Astrocyte of the cerebellum (primary cell): ENCODE measurements at regions not wholly inside any gene's neighbourhood (a gene's known extent, or its start where the extent isn't known, plus 50 kb on each side); places are given as distances from the start of the nearest gene placed in this dataset.
A peak's percentile ranks its signal among the peaks of the same experiment; 100 is the strongest.

Experiments
- DNase-seq: peaks from one replicate; pipeline ENCODE4 v3.0.0-alpha.2; 2011; ENCODE audit warnings: low read depth
- H3K4me3 ChIP-seq: 2 replicates; pipeline ENCODE4 v1.5.1; 2011; ENCODE audit warnings: mild to moderate bottlenecking, low read depth, low read length, moderate library complexity
- in situ Hi-C: cut with HindIII; loops from 2 replicates; pipeline ENCODE4 v1.10.0; 2017; ENCODE audit warnings: low sequenced_read_pairs
- TF ChIP-seq, protein P1 (sequence below): IDR thresholded peaks from 2 replicates; pipeline ENCODE4 v1.5.1; 2012; ENCODE audit warnings: low read length, low read depth, moderate library complexity, mild to moderate bottlenecking; ENCODE audit errors: missing control alignments

DNA sequence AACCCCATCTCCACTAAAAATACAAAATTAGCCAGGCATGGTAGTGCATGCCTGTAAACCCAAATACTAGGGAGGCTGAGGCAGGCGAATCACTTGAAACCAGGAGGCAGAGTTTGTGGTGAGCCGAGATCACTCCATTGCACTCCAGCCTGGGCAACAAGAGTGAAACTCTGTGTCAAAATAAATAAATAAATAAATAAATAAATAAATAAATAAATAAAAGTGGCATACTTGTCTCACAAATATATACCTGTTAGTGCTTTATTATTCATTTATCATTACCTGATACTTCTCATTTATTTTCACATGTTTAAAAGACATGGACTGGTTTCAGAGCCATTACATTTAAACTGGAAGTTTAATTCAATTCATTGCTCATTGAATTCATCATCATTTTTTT lies 491.4 kb upstream of the CDH7 start:
- in situ Hi-C loops: no loop called here
- TF ChIP-seq, protein P1, sequence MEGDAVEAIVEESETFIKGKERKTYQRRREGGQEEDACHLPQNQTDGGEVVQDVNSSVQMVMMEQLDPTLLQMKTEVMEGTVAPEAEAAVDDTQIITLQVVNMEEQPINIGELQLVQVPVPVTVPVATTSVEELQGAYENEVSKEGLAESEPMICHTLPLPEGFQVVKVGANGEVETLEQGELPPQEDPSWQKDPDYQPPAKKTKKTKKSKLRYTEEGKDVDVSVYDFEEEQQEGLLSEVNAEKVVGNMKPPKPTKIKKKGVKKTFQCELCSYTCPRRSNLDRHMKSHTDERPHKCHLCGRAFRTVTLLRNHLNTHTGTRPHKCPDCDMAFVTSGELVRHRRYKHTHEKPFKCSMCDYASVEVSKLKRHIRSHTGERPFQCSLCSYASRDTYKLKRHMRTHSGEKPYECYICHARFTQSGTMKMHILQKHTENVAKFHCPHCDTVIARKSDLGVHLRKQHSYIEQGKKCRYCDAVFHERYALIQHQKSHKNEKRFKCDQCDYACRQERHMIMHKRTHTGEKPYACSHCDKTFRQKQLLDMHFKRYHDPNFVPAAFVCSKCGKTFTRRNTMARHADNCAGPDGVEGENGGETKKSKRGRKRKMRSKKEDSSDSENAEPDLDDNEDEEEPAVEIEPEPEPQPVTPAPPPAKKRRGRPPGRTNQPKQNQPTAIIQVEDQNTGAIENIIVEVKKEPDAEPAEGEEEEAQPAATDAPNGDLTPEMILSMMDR: no peak
- no peak overlapping the region for H3K4me3 ChIP-seq
- DNase-seq: no peak

DNA sequence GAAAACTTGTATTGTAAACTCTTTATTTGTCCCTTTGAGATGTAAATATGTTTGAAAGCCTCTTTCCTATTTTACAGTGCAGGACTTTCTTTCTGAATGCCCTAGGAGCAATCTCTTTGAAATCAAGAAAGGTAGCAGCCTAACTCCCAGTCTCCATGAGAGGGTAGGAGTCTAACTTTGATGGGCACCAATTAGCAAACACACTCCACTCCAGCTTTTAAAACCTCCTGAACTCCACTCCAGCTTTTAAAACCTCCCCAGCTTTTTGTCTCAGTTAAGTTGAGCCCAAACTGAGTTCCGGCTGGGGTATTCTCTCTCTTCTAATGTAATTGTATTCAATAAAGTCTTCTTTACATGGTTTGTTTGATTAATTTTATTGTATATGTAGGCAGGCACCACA lies 493.7 kb upstream of the CDH7 start:
- DNase-seq: no peak
- in situ Hi-C loops: no loop called here
- TF ChIP-seq, protein P1: no peak
- no peak overlapping the region for H3K4me3 ChIP-seq

DNA sequence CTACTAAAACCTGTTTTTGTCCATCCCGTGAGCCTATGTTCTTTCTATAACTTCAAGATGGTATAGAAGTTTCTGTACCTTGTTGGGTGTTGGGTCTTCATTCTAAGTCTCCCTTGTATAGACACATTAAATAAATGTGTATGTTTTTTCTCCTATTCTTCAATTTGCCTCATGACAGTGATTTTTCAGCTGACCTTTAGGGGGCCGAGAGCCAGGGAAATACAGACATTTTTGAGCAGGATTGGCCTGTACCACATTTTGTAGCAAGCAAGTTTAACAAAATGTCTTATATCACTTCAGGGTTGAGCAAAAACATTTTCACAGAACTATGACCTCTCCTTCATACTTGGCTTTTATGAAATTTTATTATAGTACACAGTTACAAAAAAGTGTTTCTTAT lies 495.4 kb upstream of the CDH7 start:
- in situ Hi-C loops: no loop called here
- TF ChIP-seq, protein P1: no peak
- H3K4me3 ChIP-seq: no peak overlapping the region
- no peak for DNase-seq

DNA sequence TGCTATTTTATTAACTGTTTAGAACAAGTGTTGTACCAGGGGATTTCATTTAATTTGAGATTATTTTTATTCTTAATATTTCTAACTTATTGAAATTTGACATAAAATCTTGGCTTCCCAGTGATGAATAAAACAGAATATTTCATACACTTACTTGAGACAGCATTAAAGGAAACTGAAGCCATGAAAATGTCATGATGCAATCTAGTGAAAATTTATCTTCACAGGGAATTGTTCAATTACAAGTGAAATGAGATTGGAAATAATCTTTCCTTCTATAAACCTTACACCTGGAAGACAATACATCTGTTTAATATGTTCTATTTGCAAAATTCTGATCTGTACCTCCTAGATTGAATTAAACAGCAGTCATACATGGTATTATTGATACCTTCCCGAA lies 511.0 kb upstream of the CDH7 start:
- TF ChIP-seq, protein P1: no peak
- no peak overlapping the region for H3K4me3 ChIP-seq
- DNase-seq: no peak
- in situ Hi-C loops: no loop called here

DNA sequence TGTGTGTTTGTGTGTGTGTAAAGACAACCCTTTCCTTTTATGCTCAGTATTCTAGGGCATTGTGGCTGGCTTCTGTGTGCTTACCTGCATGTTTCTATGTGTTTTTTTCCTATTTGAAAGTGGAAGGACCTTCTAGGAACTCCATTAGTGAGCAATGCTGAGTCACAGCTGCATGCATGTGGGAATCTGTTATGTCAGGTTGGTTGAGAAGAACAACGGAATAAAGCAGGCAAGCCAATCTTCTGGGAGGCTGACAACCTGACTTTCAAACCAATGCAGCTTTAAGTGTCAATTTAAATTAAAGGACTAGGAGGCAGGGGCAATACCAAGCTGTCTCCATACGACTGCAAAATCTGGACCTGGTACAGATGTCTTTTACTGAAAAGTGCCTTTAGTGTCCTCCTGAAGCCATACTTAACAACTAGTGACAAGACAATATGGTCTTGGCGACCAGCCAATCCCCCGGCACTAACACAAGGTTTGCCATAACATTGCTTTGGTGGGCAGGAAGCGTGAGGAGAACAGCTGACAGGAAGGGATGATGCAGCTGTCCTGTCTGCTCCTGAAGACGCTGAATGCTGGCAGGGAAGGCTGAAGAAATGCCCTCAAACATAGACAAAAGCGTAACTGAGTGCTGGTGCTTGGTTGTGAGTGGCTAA lies 514.7 kb upstream of the CDH7 start:
- no peak overlapping the region for H3K4me3 ChIP-seq
- peak; percentile 4 for DNase-seq
- TF ChIP-seq, protein P1: no peak
- in situ Hi-C loops: no loop called here

DNA sequence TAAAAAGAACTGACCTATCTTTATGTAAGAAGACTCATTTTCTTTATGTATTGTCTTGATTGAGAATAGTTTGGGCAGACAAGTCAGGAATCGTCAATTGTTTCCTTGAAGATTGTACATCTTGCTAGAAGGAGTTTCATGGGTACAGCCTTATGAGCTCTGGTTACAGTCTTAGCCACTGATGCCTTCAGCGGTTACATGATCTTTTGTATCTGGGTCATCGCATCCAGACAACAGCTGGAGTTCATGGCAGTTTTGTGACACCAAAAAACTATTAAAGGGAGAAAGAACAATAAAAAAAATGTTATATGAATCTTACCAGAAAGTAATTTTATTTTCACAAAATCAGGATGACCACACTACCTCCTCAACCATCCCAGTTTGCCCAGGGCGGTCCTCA lies 520.5 kb upstream of the CDH7 start:
- H3K4me3 ChIP-seq: no peak overlapping the region
- in situ Hi-C loops: no loop called here
- no peak for DNase-seq
- TF ChIP-seq, protein P1: no peak
